Liver (tissue), 8 donors: ENCODE measurements at regions not wholly inside any gene's neighbourhood (a gene's known extent, or its start where the extent isn't known, plus 50 kb on each side); places are given as distances from the start of the nearest gene placed in this dataset.
"Not testable (repeated sequence)": the region's sequence is repeated elsewhere in the genome, so short reads cannot be mapped to it uniquely, and the experiment has no call there.

Source experiments
- DNase-seq: peaks from one replicate; pipeline ENCODE4 v3.0.0-alpha.2; 2017; ENCODE audit warnings: low spot score
- H3K27ac ChIP-seq, 2 donors: one replicate each; pipeline ENCODE4 v1.7.0; 2013; ENCODE audit warnings: inconsistent platforms in 2 of 2, low read length in 2 of 2, control low read depth in 1 of 2, low read depth in 1 of 2, mild to moderate bottlenecking in 1 of 2
- H3K27me3 ChIP-seq, 4 donors: one replicate each; pipeline versions ENCODE4 v1.6.1 to v1.7.0; 2013; ENCODE audit warnings: low read length in 3 of 4, inconsistent platforms in 1 of 4, mild to moderate bottlenecking in 1 of 4, moderate library complexity in 1 of 4; ENCODE audit not compliant: control insufficient read depth in 4 of 4, insufficient read depth in 4 of 4
- H3K36me3 ChIP-seq, 4 donors: one replicate each; pipeline versions ENCODE4 v1.6.1 to v1.7.0; 2013; ENCODE audit warnings: low read length in 3 of 4, mild to moderate bottlenecking in 3 of 4, low read depth in 1 of 4, moderate library complexity in 1 of 4; ENCODE audit not compliant: control insufficient read depth in 4 of 4, insufficient read depth in 3 of 4
- H3K4me1 ChIP-seq, 4 donors: one replicate each; pipeline versions ENCODE4 v1.6.1 to v1.7.0; 2013; ENCODE audit warnings: low read length in 3 of 4, mild to moderate bottlenecking in 3 of 4, moderate library complexity in 1 of 4; ENCODE audit not compliant: control insufficient read depth in 4 of 4, insufficient read depth in 4 of 4
- H3K4me3 ChIP-seq, 3 donors: one replicate each; pipeline versions ENCODE4 v1.6.1 to v1.7.0; 2013; ENCODE audit warnings: low read length in 3 of 3, control low read depth in 1 of 3, low read depth in 1 of 3, mild to moderate bottlenecking in 1 of 3
- H3K9ac ChIP-seq, 2 donors: one replicate each; pipeline ENCODE4 v1.7.0; 2013; ENCODE audit warnings: low read length in 2 of 2, mild to moderate bottlenecking in 2 of 2, moderate library complexity in 2 of 2, control low read depth in 1 of 2, low read depth in 1 of 2
- H3K9me3 ChIP-seq, 4 donors: one replicate each; pipeline versions ENCODE4 v1.6.1 to v1.7.0; 2013; ENCODE audit warnings: low read length in 3 of 4; ENCODE audit not compliant: control insufficient read depth in 4 of 4
- EGR1 ChIP-seq, 2 donors: IDR thresholded peaks; 2 replicates each; pipeline ENCODE4 v1.6.1; 2016 to 2018; ENCODE audit warnings: antibody characterized with exemption in 2 of 2, low read depth in 2 of 2
- FOXA1 ChIP-seq: IDR thresholded peaks from 2 replicates; pipeline ENCODE4 v1.6.1; 2016; ENCODE audit warnings: antibody characterized with exemption
- FOXA2 ChIP-seq: IDR thresholded peaks from 2 replicates; pipeline ENCODE4 v1.6.1; 2016; ENCODE audit warnings: antibody characterized with exemption
- GABPA ChIP-seq, 2 donors: IDR thresholded peaks in 1 of 2; conservative IDR thresholded peaks in 1 of 2; 2 replicates each; pipeline ENCODE4 v1.6.1; 2016; ENCODE audit warnings: antibody characterized with exemption in 2 of 2, mild to moderate bottlenecking in 1 of 2, moderate library complexity in 1 of 2
- HNF4A ChIP-seq, 2 donors: conservative IDR thresholded peaks; 2 replicates each; pipeline ENCODE4 v1.6.1; 2016; ENCODE audit warnings: antibody characterized with exemption in 2 of 2, mild to moderate bottlenecking in 2 of 2
- HNF4G ChIP-seq: IDR thresholded peaks from 2 replicates; pipeline ENCODE4 v1.6.1; 2016; ENCODE audit warnings: antibody characterized with exemption
- JUND ChIP-seq, 2 donors: IDR thresholded peaks; 2 replicates each; pipeline ENCODE4 v1.6.1; 2016; ENCODE audit warnings: antibody characterized with exemption in 2 of 2
- NR2F2 ChIP-seq: IDR thresholded peaks from 2 replicates; pipeline ENCODE4 v1.6.1; 2016; ENCODE audit warnings: antibody characterized with exemption
- RAD21 ChIP-seq, 2 donors: IDR thresholded peaks; 2 replicates each; pipeline ENCODE4 v1.6.1; 2016; ENCODE audit warnings: antibody characterized with exemption in 2 of 2, mild to moderate bottlenecking in 2 of 2
- RXRA ChIP-seq, 2 donors: IDR thresholded peaks; 2 replicates each; pipeline ENCODE4 v1.6.1; 2017 to 2018; ENCODE audit warnings: antibody characterized with exemption in 2 of 2, mild to moderate bottlenecking in 1 of 2
- SP1 ChIP-seq: IDR thresholded peaks from 2 replicates; pipeline ENCODE4 v1.6.1; 2018; ENCODE audit warnings: antibody characterized with exemption, mild to moderate bottlenecking
- TAF1 ChIP-seq: conservative IDR thresholded peaks from 2 replicates; pipeline ENCODE4 v1.6.1; 2016; ENCODE audit warnings: antibody characterized with exemption, mild to moderate bottlenecking
- YY1 ChIP-seq: IDR thresholded peaks from 2 replicates; pipeline ENCODE4 v1.6.1; 2016; ENCODE audit warnings: antibody characterized with exemption, mild to moderate bottlenecking
- WGBS: extraction: QIAGEN DNeasy Blood & Tissue Kit; methylation state at CpG from one replicate; pipeline ENCODE4 v1.1.7; 2013; 5-methylcytosine and 5-hydroxymethylcytosine counted together
- TF ChIP-seq, protein P1 (sequence below): IDR thresholded peaks from 2 replicates; pipeline ENCODE4 v1.6.1; 2016; ENCODE audit warnings: antibody characterized with exemption
- TF ChIP-seq, protein P2 (sequence below): IDR thresholded peaks from 2 replicates; pipeline ENCODE4 v1.6.1; 2016; ENCODE audit warnings: antibody characterized with exemption, mild to moderate bottlenecking
- TF ChIP-seq, protein P3 (sequence below): fragments of 150-350 bp; IDR thresholded peaks from 2 replicates; pipeline ENCODE4 v1.5.1; 2017; ENCODE audit warnings: improper control_type of control experiment, low read depth, low read length; ENCODE audit not compliant: missing input control
- TF ChIP-seq, protein P4 (sequence below): IDR thresholded peaks from 2 replicates; pipeline ENCODE4 v1.6.1; 2016; ENCODE audit warnings: antibody characterized with exemption
- TF ChIP-seq, protein P5 (sequence below): IDR thresholded peaks from 2 replicates; pipeline ENCODE4 v1.6.1; 2016; ENCODE audit warnings: antibody characterized with exemption
- donor health status: healthy.
- donor health status: healthy.
- donor health status: healthy.
- donor health status: healthy.
- donor health status: healthy.

DNA sequence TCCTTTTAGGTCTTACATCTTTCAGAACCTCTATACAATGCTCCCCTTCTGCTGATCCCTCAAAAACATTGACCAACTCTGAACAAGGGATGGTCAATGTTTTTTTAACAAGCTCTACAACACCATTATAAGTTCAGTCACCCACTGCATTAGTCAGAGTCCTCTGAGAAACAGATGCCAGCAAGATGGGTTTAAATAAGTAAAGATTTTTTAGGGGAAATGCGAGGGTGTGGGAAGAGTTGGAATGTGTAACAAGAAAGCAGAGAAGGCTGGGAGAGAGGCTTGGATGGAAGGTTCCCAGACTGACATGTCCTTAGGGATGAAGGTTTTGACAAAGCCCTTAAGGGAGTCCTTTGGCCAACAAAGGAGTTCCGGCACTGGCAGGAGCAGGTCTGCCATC is 478.3 kb downstream of the FRK start:
- H3K27me3 ChIP-seq: no peaks in the 10 kb centered on the region
- H3K27ac ChIP-seq: no peak overlapping the region
- H3K36me3 ChIP-seq: no peaks in the 10 kb centered on the region
- DNase-seq: no peak
- no peaks in the 10 kb centered on the region for H3K4me1 ChIP-seq
- no peaks in the 10 kb centered on the region for H3K9me3 ChIP-seq
- TF ChIP-seq SP1 (no peak), YY1 (no peak), NR2F2 (no peak), RAD21 (IDR thresholded peaks at IDR 0.05) (no peak), FOXA2 (no peak), JUND (IDR thresholded peaks at IDR 0.05) (no peak), HNF4A (conservative IDR thresholded peaks at IDR 0.05) (no peak), HNF4G (no peak), RXRA (IDR thresholded peaks at IDR 0.05) (no peak), EGR1 (IDR thresholded peaks at IDR 0.05; ENCODE audit: low read depth in 2 of 2) (no peak), TAF1 (no peak), FOXA1 (no peak), GABPA (IDR thresholded peaks at IDR 0.05 in 1 of 2, conservative IDR thresholded peaks at IDR 0.05 in 1 of 2) (no peak)
- TF ChIP-seq, protein P1, sequence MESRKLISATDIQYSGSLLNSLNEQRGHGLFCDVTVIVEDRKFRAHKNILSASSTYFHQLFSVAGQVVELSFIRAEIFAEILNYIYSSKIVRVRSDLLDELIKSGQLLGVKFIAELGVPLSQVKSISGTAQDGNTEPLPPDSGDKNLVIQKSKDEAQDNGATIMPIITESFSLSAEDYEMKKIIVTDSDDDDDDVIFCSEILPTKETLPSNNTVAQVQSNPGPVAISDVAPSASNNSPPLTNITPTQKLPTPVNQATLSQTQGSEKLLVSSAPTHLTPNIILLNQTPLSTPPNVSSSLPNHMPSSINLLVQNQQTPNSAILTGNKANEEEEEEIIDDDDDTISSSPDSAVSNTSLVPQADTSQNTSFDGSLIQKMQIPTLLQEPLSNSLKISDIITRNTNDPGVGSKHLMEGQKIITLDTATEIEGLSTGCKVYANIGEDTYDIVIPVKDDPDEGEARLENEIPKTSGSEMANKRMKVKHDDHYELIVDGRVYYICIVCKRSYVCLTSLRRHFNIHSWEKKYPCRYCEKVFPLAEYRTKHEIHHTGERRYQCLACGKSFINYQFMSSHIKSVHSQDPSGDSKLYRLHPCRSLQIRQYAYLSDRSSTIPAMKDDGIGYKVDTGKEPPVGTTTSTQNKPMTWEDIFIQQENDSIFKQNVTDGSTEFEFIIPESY: no peak
- TF ChIP-seq, protein P2, sequence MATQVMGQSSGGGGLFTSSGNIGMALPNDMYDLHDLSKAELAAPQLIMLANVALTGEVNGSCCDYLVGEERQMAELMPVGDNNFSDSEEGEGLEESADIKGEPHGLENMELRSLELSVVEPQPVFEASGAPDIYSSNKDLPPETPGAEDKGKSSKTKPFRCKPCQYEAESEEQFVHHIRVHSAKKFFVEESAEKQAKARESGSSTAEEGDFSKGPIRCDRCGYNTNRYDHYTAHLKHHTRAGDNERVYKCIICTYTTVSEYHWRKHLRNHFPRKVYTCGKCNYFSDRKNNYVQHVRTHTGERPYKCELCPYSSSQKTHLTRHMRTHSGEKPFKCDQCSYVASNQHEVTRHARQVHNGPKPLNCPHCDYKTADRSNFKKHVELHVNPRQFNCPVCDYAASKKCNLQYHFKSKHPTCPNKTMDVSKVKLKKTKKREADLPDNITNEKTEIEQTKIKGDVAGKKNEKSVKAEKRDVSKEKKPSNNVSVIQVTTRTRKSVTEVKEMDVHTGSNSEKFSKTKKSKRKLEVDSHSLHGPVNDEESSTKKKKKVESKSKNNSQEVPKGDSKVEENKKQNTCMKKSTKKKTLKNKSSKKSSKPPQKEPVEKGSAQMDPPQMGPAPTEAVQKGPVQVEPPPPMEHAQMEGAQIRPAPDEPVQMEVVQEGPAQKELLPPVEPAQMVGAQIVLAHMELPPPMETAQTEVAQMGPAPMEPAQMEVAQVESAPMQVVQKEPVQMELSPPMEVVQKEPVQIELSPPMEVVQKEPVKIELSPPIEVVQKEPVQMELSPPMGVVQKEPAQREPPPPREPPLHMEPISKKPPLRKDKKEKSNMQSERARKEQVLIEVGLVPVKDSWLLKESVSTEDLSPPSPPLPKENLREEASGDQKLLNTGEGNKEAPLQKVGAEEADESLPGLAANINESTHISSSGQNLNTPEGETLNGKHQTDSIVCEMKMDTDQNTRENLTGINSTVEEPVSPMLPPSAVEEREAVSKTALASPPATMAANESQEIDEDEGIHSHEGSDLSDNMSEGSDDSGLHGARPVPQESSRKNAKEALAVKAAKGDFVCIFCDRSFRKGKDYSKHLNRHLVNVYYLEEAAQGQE: no peak
- TF ChIP-seq, protein P3, sequence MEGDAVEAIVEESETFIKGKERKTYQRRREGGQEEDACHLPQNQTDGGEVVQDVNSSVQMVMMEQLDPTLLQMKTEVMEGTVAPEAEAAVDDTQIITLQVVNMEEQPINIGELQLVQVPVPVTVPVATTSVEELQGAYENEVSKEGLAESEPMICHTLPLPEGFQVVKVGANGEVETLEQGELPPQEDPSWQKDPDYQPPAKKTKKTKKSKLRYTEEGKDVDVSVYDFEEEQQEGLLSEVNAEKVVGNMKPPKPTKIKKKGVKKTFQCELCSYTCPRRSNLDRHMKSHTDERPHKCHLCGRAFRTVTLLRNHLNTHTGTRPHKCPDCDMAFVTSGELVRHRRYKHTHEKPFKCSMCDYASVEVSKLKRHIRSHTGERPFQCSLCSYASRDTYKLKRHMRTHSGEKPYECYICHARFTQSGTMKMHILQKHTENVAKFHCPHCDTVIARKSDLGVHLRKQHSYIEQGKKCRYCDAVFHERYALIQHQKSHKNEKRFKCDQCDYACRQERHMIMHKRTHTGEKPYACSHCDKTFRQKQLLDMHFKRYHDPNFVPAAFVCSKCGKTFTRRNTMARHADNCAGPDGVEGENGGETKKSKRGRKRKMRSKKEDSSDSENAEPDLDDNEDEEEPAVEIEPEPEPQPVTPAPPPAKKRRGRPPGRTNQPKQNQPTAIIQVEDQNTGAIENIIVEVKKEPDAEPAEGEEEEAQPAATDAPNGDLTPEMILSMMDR: no peak
- TF ChIP-seq, protein P4, sequence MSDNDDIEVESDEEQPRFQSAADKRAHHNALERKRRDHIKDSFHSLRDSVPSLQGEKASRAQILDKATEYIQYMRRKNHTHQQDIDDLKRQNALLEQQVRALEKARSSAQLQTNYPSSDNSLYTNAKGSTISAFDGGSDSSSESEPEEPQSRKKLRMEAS: no peak
- TF ChIP-seq, protein P5, sequence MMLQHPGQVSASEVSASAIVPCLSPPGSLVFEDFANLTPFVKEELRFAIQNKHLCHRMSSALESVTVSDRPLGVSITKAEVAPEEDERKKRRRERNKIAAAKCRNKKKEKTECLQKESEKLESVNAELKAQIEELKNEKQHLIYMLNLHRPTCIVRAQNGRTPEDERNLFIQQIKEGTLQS: no peak
- H3K9ac ChIP-seq: no peak overlapping the region
- 92% methylated on average over 2 of the region's 2 CpGs for WGBS
- no peak overlapping the region for H3K4me3 ChIP-seq

DNA sequence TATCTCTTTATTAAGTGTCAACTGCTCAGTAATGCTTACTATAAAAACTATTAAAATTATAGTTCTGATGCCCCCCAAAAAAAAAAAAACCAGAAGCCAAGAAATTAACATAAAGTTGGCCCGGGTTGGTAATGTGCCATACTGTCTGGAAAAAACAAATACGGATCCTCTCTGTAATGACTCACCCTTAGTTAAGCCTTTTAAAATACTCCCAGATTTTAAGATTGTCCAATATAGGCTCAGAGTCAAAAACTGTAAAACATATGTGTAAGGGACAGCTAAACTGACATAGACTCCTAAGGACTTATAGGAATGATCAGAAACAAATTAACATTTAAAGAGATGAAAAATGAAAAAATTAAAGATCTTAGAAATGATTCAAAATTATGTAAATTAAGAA is 481.1 kb downstream of the FRK start:
- H3K9me3 ChIP-seq, H3K4me3 ChIP-seq, H3K4me1 ChIP-seq, H3K27ac ChIP-seq, H3K36me3 ChIP-seq, DNase-seq, H3K27me3 ChIP-seq, H3K9ac ChIP-seq: not testable (repeated sequence)
- WGBS: 98% methylated on average over 2 of the region's 2 CpGs
